ENCODE measurements at regions not wholly inside any gene's neighbourhood (a gene's known extent, or its start where the extent isn't known, plus 50 kb on each side); places are given as distances from the start of the nearest gene placed in this dataset.
"Not testable (repeated sequence)": the region's sequence is repeated elsewhere in the genome, so short reads cannot be mapped to it uniquely, and the experiment has no call there.

GRCh38 chr16:29267891-29268290 is 138.6 kb downstream of the NPIPB11 start:
- DNase-seq (ENCODE audit: low spot score), result not testable (repeated sequence)

DNA sequence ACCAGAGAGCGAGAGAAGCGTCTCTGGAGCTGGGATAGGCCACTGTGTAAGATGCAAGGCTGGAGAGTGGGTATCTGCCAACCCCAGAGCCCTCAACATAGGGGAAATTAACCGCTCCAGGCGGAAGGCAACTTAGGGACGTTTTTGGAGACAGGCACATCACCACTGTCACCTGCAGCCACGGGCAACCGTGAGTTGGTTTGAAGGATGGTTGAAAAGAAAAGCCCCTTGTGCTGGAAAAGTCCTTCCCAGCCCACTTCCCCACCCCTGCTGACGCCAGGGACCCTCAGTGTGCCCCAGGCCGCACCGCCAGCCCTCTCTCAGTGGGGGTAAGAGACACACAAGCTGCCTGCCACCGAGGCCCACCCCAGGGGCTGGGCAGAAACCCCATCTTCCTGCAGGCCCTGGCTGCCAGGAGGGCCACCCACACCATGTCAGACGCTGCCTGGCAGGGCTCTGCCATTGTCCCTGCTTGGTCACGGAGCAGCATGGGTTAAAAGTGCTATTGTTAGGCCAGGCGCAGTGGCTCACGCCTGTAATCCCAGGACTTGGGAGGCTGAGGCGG is 139.4 kb downstream of the NPIPB11 start:
- intact Hi-C loops (cut with DNase I); DNase-seq (ENCODE audit: low spot score): not testable (repeated sequence)

More at GRCh38 chr16:29267891-29268290, 138.6 kb downstream of the NPIPB11 start:
- intact Hi-C loops (cut with DNase I), result not testable (repeated sequence)

DNA sequence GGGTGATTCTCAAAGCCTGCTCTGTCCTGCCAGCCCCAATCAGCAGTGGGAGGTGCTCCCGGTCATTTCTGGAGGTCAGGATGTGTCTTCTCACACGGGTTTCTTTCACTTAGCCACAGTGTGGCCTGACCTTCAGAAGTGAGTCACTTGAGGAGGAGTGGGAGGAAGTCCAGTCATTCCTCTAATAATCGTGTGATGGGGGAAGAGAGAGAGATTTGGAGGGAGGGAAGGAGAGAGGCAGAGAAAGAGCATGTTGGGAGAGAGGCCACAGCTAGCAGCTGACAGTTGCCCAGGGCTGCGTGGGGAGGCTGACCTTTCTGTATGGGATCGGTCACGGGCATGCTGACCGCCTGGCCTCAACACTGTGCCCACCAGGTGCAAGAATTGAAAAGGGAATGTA is 139.9 kb downstream of the NPIPB11 start:
- DNase-seq (ENCODE audit: low spot score); intact Hi-C loops (cut with DNase I): not testable (repeated sequence)

DNA sequence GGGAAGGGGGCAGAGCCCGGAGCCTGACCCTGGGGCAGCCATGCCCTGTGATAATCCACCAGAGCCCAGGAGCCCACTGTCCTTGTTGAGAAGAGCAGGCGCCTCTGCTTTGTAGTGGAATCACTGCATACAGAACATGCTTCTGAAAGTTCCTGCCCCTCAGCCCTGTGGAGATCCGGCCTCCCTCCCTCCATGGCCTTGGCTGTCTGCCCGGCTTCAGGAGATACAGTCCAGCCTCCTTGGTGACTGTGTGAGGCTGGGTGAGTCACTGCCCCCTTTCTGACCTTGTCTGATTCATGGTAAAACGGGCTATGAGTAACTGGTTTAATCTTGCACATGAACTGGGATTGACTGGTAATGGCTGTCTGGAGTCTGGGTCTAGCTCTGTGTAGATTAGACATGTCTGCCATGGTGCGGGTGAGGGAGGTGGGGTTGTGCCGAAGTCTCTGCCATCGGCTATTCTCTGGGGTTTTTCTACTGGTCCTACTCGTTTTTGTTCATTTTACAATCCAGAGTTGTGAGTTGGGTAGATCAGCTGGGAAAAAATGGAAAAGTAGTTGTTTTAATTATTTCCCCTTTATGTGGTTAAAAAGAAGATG is 141.2 kb downstream of the NPIPB11 start:
- intact Hi-C loops (cut with DNase I), result not testable (repeated sequence)
- peak; percentile 99 for DNase-seq (ENCODE audit: low spot score)

DNA sequence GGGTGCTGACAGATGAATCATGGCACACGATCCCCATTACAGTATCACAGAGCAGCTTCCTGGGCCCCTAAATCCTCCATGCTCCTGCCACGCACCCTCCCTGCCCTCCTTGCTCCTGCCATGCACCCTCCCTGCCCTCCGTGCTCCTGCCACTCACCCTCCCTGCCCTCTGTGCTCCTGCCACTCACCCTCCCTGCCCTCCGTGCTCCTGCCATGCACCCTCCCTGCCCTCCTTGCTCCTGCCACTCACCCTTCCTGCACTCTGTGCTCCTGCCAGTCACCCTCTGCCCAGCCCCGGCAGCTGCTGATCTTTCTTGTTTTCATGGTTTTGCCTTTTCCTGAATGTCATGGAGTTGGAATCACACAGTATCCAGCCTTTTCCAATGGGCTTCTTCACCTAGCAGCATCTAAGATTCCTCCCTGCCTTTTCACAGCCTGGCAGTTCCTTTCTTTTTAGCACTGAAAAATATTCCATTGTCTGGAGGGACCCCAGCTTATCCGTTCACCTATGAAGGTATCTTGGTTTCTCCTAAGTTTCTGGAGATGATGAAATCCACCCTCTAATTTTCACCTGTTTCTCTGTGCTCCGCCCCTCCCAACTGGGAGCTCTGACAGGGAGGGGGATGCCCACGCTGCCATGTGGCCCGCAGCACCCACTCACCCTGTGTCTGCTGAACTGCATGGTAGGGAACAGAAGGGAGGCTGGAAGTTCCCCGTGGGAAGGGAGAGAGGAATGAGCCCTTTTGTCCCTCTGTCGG is 142.3 kb downstream of the NPIPB11 start:
- DNase-seq (ENCODE audit: low spot score); intact Hi-C loops (cut with DNase I): not testable (repeated sequence)

GRCh38 chr16:29262725-29263124 is 143.8 kb downstream of the NPIPB11 start:
- intact Hi-C loops (cut with DNase I); DNase-seq (ENCODE audit: low spot score): not testable (repeated sequence)

- intact Hi-C loops (cut with DNase I); DNase-seq (ENCODE audit: low spot score): not testable (repeated sequence)
Observed at GRCh38 chr16:29261427-29262248, 144.9 kb downstream of the NPIPB11 start.

GRCh38 chr16:29260683-29261426 is 145.7 kb downstream of the NPIPB11 start:
- DNase-seq (ENCODE audit: low spot score); intact Hi-C loops (cut with DNase I): not testable (repeated sequence)

DNA sequence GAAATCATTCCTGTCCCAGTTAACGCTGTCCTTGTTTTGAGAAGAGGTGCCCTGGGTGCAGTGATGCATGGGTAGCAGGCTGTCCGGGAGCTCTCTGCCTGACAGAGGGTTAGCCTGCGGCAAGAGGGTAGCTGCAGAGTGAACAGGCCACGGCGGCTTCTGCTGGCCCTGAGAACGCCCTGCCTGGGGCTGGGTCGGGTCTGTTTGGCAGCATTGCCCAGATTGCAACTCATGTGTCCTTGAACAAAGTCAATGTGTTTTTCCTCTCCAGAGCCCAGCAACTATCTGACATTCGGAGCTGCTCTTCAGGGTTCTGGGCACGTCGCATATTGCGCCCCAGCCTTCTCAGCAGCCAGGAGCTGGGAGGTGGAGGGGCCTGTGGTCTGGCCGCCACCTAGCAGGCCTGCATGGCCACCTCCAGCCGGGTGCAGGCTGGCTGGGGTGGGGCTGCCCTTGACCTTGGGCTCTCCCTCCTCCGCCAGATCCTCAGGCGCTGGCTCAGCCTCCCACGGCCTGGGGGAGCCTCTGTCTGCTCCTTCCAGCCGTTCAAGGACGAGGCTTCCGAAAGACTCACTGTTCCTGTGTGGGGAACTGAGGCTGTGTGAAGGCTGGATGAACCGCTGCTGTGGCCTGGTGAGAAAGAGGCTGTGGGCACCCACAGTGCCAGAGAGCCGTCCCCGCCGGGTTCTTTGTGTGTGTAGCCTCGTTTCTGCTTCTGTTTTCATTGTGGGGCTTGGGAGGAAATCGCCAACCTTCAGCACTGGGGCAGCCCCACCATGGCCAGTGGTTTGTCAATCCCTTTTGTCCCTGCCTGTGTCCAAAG is 146.7 kb downstream of the NPIPB11 start:
- intact Hi-C loops (cut with DNase I), result loop anchor here in 1 of 2 donors (10.0 kb wide), 1 partner anchor 135 kb away; no protein-coding TSS in a partner anchor
- not testable (repeated sequence) for DNase-seq (ENCODE audit: low spot score)

DNA sequence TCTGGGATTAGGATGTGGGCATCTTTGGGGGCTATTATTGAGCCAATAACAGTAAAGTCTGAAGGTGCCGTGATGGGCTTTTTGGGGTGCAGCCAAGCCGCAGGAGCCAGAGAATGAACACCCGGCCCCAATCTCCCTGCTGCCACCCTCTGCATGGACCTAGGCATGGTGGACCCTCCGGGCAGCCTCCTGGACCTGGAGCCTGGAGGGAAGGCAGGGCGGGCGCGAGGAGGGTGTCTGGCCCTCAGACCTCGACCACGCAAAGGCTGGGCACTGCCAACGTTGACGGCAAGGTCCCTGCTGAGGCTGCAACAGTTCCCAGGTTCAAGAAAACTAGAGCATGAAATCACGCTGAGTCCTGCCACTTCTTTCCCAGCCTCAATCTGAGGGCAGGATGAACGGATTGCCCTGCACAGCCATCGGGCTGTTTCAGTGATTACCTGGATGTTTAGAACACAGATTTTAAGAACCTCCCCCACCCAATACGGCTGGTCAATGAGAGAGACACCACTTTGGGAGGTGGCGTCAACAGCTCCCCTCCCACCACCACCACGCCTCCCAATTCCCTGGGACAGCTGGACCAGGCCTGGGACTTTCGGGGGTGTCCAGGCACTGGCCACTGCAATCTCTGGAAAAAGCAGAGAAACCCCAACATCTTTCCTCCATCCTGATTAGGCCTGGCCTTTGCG is 147.4 kb downstream of the NPIPB11 start:
- DNase-seq (ENCODE audit: low spot score), result not testable (repeated sequence)
- intact Hi-C loops (cut with DNase I), result loop anchor here in 1 of 2 donors (10.0 kb wide), 1 partner anchor 134 kb away; no protein-coding TSS in a partner anchor

DNA sequence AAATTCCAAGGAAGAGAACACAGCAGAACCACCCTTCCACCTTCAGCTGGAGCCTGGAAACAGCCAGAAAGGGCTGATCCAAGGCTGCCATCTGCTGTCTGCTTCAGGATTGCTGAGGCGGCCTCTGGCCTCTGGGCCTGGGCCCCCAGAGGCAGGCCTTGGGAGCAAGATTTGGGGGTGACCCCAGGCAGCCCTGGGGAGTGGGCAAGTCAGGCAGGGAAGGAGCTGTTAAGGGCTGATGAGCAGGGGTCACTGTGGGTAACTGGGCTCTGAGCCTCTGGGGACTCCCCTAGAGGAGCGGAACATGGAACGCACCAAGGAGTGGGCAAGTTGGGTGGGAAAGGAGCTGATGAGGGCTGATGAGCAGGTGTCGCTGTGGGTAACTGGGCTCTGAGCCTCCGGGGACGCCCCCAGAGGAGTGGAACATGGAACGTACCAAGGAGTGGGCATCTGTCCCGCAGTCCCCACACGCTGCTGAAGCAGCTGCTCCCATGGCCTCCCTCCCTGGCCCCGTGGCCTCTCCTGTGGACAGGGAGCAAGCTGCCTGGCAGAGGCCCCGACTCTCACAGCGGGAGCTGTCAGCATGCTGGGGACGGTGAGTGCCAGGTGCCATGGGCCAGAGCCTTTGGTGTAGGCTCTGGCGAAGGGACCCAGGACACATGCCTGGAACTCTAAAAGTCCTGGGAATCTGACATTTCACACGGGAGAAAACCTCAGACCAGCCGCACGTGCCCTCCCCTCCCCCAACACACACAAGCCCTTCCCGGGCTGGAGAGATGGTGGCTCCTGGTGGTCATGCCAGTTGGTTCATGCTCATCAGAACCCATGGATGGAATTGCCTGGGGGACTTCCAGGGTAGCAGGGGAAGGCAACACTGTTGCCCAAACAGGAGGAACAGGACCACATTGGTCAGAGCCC is 148.8 kb downstream of the NPIPB11 start:
- intact Hi-C loops (cut with DNase I), result loop anchor here in 1 of 2 donors (10.0 kb wide), 1 partner anchor 133 kb away; no protein-coding TSS in a partner anchor
- not testable (repeated sequence) for DNase-seq (ENCODE audit: low spot score)

DNA sequence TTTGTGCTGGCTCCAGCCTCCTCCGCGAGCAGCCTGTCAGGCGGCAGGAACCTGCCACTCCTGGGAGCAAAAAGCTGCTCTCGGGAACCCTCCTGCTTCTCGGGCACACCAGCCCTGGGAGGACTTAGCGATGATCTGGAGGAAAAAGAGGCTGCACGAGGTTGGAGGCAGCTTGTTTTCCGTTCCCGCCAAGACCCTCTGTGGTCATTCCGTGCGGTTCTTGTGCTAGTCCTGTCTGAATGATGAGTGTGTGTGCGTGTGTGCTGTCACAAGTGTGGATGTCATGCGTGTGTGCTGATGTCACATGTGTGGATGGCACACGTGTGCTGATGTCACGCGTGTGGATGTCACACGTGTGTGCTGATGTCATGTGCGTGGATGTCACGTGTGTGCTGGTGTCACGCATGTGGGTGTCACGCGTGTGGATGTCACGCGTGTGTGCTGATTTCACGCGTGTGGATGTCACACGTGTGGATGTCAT is 150.0 kb downstream of the NPIPB11 start:
- no peak for DNase-seq (ENCODE audit: low spot score)
- intact Hi-C loops (cut with DNase I), result loop anchor here in 1 of 2 donors (10.0 kb wide), 1 partner anchor 132 kb away; no protein-coding TSS in a partner anchor

GRCh38 chr16:29255957-29256356 is 150.6 kb downstream of the NPIPB11 start:
- intact Hi-C loops (cut with DNase I), result loop anchor here in 1 of 2 donors (10.0 kb wide), 1 partner anchor 131 kb away; no protein-coding TSS in a partner anchor
- not testable (repeated sequence) for DNase-seq (ENCODE audit: low spot score)

DNA sequence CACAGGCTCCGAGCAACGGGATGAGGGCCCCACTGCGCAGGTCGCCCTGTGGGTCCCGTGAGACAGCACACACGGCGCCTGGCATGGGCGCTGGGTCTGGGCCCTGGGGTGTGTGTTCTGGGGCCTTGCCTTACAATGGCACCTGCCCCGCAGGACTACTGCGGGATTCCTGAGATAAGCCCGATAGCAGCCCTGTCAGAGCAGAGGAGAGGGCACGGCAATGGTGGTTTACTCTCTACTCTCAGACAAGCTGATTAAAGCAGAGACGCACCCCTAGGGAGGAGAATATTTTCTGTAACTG is 151.1 kb downstream of the NPIPB11 start:
- intact Hi-C loops (cut with DNase I), result loop anchor here in 1 of 2 donors (10.0 kb wide), 1 partner anchor 131 kb away; no protein-coding TSS in a partner anchor
- DNase-seq (ENCODE audit: low spot score), result not testable (repeated sequence)

DNA sequence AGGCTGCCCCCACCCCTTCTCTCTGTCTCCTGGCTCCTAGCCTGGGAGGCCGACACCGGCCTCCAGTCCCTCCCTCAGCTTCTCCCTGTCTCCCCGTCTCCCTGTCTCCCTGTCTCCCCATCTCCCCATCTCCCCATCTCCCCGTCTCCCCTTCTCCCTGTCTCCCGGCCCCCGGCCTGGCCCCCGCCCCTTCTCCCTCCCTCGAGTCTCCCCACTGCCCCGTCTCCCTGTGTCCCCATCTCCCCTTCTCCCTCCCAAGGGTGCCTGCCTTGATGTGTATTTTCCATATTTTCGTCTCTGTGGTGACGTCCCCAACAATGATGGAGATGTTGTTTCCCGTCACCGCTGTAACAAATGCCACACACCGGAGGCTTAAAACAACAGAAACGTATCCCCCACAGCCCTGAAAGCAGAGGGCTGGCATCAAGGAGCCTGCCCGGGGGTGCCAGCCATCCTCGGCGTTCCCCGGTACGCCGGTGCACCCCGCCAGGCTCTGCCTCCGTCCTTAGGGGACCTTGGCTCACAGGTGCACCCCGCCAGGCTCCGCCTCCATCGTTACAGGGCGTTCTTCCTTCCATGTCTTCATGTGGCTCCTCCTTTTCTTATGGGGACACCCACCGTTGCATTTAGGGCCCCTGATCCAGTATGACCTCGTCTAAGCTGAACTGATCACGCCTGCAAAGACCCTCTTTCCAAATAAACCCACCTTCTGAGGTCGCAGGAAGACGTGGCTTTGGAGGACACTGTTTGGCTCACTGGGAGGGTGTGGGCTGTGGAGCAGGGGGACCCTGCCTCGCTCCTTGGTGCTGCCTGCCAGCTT is 151.6 kb downstream of the NPIPB11 start:
- intact Hi-C loops (cut with DNase I), result loop anchor here in 1 of 2 donors (10.0 kb wide), 1 partner anchor 130 kb away; no protein-coding TSS in a partner anchor
- no peak for DNase-seq (ENCODE audit: low spot score)

Measured in posterior vena cava (tissue), 2 donors.